Natural killer cell (primary cell): ENCODE measurements at regions not wholly inside any gene's neighbourhood (a gene's known extent, or its start where the extent isn't known, plus 50 kb on each side); places are given as distances from the start of the nearest gene placed in this dataset.

ENCODE experiments used
- ATAC-seq, 3 donors: fragments of 150-1000 bp in 2 of 3; fragments of 200-7000 bp in 1 of 3; cut with Tn5 transposase; 1 replicate in 1 of 3; 2 replicates in 2 of 3; pipeline ENCODE4 v1.10.0; 2021; ENCODE audit warnings: mild to moderate bottlenecking in 2 of 3, moderate library complexity in 2 of 3
- DNase-seq, 2 donors: peaks; one replicate each; pipeline versions ENCODE4 v3.0.0 to v3.0.0-alpha.2; 2013 to 2021; ENCODE audit warnings: mixed read lengths in 1 of 2
- H3K27ac ChIP-seq: one replicate; pipeline ENCODE4 v1.5.1; 2013; ENCODE audit warnings: mild to moderate bottlenecking, low read length
- H3K27me3 ChIP-seq: one replicate; pipeline ENCODE4 v1.6.1; 2013; ENCODE audit warnings: low read length; ENCODE audit not compliant: control insufficient read depth, insufficient read depth
- H3K36me3 ChIP-seq: one replicate; pipeline ENCODE4 v1.6.1; 2013; ENCODE audit warnings: low read length; ENCODE audit not compliant: control insufficient read depth, insufficient read depth
- H3K4me1 ChIP-seq: one replicate; pipeline ENCODE4 v1.6.1; 2013; ENCODE audit warnings: low read length; ENCODE audit not compliant: control insufficient read depth, insufficient read depth
- H3K4me3 ChIP-seq: one replicate; pipeline ENCODE4 v1.5.1; 2013; ENCODE audit warnings: low read length
- H3K9me3 ChIP-seq: one replicate; pipeline ENCODE4 v1.6.1; 2013; ENCODE audit warnings: low read length; ENCODE audit not compliant: control insufficient read depth, insufficient read depth
- H3K27ac Mint-ChIP-seq, 2 donors: one replicate each; pipeline ENCODE4 v1.8.0; 2022; ENCODE audit warnings: mild to moderate bottlenecking in 2 of 2, mixed read lengths in 2 of 2, moderate library complexity in 1 of 2
- H3K27me3 Mint-ChIP-seq, 2 donors: one replicate each; pipeline ENCODE4 v1.8.0; 2022; ENCODE audit warnings: low read depth in 2 of 2, mixed read lengths in 2 of 2
- H3K36me3 Mint-ChIP-seq: one replicate; pipeline ENCODE4 v1.8.0; 2022; ENCODE audit warnings: mixed read lengths
- H3K4me1 Mint-ChIP-seq, 2 donors: one replicate each; pipeline ENCODE4 v1.8.0; 2022; ENCODE audit warnings: mixed read lengths in 2 of 2
- H3K4me3 Mint-ChIP-seq: one replicate; pipeline ENCODE4 v1.8.0; 2022; ENCODE audit warnings: mild to moderate bottlenecking, moderate library complexity, mixed read lengths
- H3K9me3 Mint-ChIP-seq, 2 donors: one replicate each; pipeline ENCODE4 v1.8.0; 2022; ENCODE audit warnings: mixed read lengths in 2 of 2
- CTCF ChIP-seq: fragments of 200-600 bp; IDR thresholded peaks from one replicate; pipeline ENCODE4 v1.8.0; 2022; ENCODE audit warnings: antibody characterized with exemption
- WGBS: methylation state at CpG from one replicate; pipeline ENCODE4 v1.1.7; 2013; ENCODE audit warnings: missing lambda C conversion rate; ENCODE audit not compliant: insufficient coverage; 5-methylcytosine and 5-hydroxymethylcytosine counted together
- intact Hi-C: fragments of 100-400 bp; cut with micrococcal nuclease; formaldehyde crosslinking; loops from one replicate; pipeline ENCODE4 v1.14.2; 2022

- no peak for TF ChIP-seq CTCF
- Mint-ChIP-seq H3K4me1 (no peaks in the 10 kb centered on the region), H3K9me3 (peaks cover 2% of the 10 kb centered on the region in 2 donors), H3K36me3 (no peaks in the 10 kb centered on the region), H3K4me3 (no peak overlapping the region), H3K27ac (no peak overlapping the region), H3K27me3 (peaks cover 3 to 5% of the 10 kb centered on the region in 2 donors)
- Histone ChIP-seq H3K27ac (no peak overlapping the region), H3K9me3 (no peaks in the 10 kb centered on the region), H3K27me3 (no peaks in the 10 kb centered on the region), H3K36me3 (no peaks in the 10 kb centered on the region), H3K4me3 (no peak overlapping the region), H3K4me1 (no peaks in the 10 kb centered on the region)
- no peak for DNase-seq
- no peak for ATAC-seq
- 73% methylated on average over 3 of the region's 3 CpGs for WGBS
- intact Hi-C loops = no loop called here
Measured at GRCh38 chr12:88921890-88922532, 341.7 kb upstream of the KITLG start.

GRCh38 chr12:88921434-88921833 lies 341.2 kb upstream of the KITLG start:
- intact Hi-C loops = no loop called here
- no peak for TF ChIP-seq CTCF
- Mint-ChIP-seq H3K9me3 (peaks cover 2% of the 10 kb centered on the region in 2 donors), H3K4me1 (no peaks in the 10 kb centered on the region), H3K4me3 (no peak overlapping the region), H3K27ac (no peak overlapping the region), H3K36me3 (no peaks in the 10 kb centered on the region), H3K27me3 (peaks cover 3 to 5% of the 10 kb centered on the region in 2 donors)
- Histone ChIP-seq H3K36me3 (no peaks in the 10 kb centered on the region), H3K4me3 (no peak overlapping the region), H3K27ac (no peak overlapping the region), H3K27me3 (no peaks in the 10 kb centered on the region), H3K4me1 (no peaks in the 10 kb centered on the region), H3K9me3 (no peaks in the 10 kb centered on the region)
- no peak for ATAC-seq
- WGBS = 89% methylated on average over 1 of the region's 1 CpG
- no peak for DNase-seq

GRCh38 chr12:88918161-88918560 lies 337.9 kb upstream of the KITLG start:
- Mint-ChIP-seq H3K27ac (no peak overlapping the region), H3K27me3 (peaks cover 0 to 5% of the 10 kb centered on the region in 2 donors), H3K4me3 (no peak overlapping the region), H3K9me3 (peaks cover 9 to 10% of the 10 kb centered on the region in 2 donors), H3K36me3 (peaks cover 7% of the 10 kb centered on the region), H3K4me1 (no peaks in the 10 kb centered on the region)
- Histone ChIP-seq H3K4me1 (no peaks in the 10 kb centered on the region), H3K27ac (no peak overlapping the region), H3K4me3 (no peak overlapping the region), H3K27me3 (no peaks in the 10 kb centered on the region), H3K9me3 (peaks cover 7% of the 10 kb centered on the region), H3K36me3 (no peaks in the 10 kb centered on the region)
- intact Hi-C loops = no loop called here
- WGBS = 67% methylated on average over 1 of the region's 1 CpG
- no peak for TF ChIP-seq CTCF
- DNase-seq (no peak), ATAC-seq (no peak)

GRCh38 chr12:88914967-88915366 lies 334.7 kb upstream of the KITLG start:
- H3K9me3 Mint-ChIP-seq = peaks cover 10 to 17% of the 10 kb centered on the region in 2 donors
- H3K9me3 ChIP-seq = peaks cover 7% of the 10 kb centered on the region
- H3K4me3 Mint-ChIP-seq = no peak overlapping the region
- DNase-seq (no peak), ATAC-seq (no peak)
- H3K4me3 ChIP-seq = no peak overlapping the region
- intact Hi-C loops = no loop called here
- H3K27ac Mint-ChIP-seq = no peak overlapping the region
- no peaks in the 10 kb centered on the region for H3K27me3 ChIP-seq
- no peak overlapping the region for H3K27ac ChIP-seq
- WGBS = 43% methylated on average over 2 of the region's 2 CpGs
- no peaks in the 10 kb centered on the region for H3K27me3 Mint-ChIP-seq
- no peaks in the 10 kb centered on the region for H3K4me1 ChIP-seq
- no peaks in the 10 kb centered on the region for H3K4me1 Mint-ChIP-seq
- H3K36me3 Mint-ChIP-seq = peaks cover 7% of the 10 kb centered on the region
- no peaks in the 10 kb centered on the region for H3K36me3 ChIP-seq
- no peak for TF ChIP-seq CTCF
